HFFc6 (cell line): ENCODE measurements at regions not wholly inside any gene's neighbourhood (a gene's known extent, or its start where the extent isn't known, plus 50 kb on each side); places are given as distances from the start of the nearest gene placed in this dataset.

Source experiments
- DNase-seq: peaks from one replicate; pipeline ENCODE4 v3.0.0-alpha.2; 2018
- H3K27ac Mint-ChIP-seq: 2 replicates; pipeline ENCODE4 v1.8.0; 2020; ENCODE audit warnings: mild to moderate bottlenecking, mixed read lengths
- H3K27me3 Mint-ChIP-seq: 2 replicates; pipeline ENCODE4 v1.8.0; 2021; ENCODE audit warnings: mild to moderate bottlenecking, moderate library complexity, mixed read lengths; ENCODE audit not compliant: insufficient read depth
- H3K36me3 Mint-ChIP-seq: 2 replicates; pipeline ENCODE4 v1.8.0; 2021; ENCODE audit warnings: low read depth, mixed read lengths
- H3K4me1 Mint-ChIP-seq: 2 replicates; pipeline ENCODE4 v1.8.0; 2020; ENCODE audit warnings: low read depth, mixed read lengths
- H3K4me3 Mint-ChIP-seq: 2 replicates; pipeline ENCODE4 v1.8.0; 2020; ENCODE audit warnings: mild to moderate bottlenecking, moderate library complexity, mixed read lengths
- H3K9me3 Mint-ChIP-seq: 2 replicates; pipeline ENCODE4 v1.8.0; 2020; ENCODE audit warnings: mild to moderate bottlenecking, mixed read lengths
- CTCF ChIP-seq: fragments of 200-600 bp; sonication (generic); IDR thresholded peaks from 2 replicates; pipeline ENCODE4 v1.5.0; 2021; ENCODE audit warnings: antibody characterized with exemption, mild to moderate bottlenecking

- Mint-ChIP-seq H3K9me3 (peaks cover 9% of the 10 kb centered on the region; the same call in 1 of the 2 replicates), H3K4me1 (peaks cover 6% of the 10 kb centered on the region), H3K27me3 (peaks cover 11% of the 10 kb centered on the region), H3K36me3 (no peaks in the 10 kb centered on the region), H3K4me3 (peak overlapping the region; percentile 46; the same call in 1 of the 2 replicates), H3K27ac (no peak overlapping the region)
- TF ChIP-seq CTCF = no peak
- DNase-seq = no peak
Observed at GRCh38 chr13:26880735-26881134, 120.1 kb upstream of the GPR12 start.

DNA sequence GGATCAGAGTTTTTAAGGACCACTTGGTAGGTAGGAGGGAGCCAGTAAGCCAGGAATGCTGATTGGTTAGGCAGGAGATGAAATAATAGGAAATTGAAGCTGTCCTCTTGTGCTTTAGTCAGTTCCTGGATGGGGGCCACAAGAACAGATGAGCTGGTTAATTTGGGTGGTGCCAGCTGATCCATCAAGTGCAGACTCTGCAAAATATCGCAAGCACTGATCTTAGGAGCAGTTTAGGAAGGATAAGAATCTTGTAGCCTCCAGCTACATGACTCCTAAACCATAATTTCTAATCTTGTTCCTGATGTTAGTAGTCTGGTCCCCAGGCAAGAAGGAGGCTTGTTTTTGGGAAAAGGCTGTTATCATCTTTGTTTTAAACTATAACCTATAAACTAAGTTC is 117.9 kb upstream of the GPR12 start:
- no peak overlapping the region for H3K27ac Mint-ChIP-seq
- H3K4me1 Mint-ChIP-seq = peaks cover 6% of the 10 kb centered on the region

DNA sequence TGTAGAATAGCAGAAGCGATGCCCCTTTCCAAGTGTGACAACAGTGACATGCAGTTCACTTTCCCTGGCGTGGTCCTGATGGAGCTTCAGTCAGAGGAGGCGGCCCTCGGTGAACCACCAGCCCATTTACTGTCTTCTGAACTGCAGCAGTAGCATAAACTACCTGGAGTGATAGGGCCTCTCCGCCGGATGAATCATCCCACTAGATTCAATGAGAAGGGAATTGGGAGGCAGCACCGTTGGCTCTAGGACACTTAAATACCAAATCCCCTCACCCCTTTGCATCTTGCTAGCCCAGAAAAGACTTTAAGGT is 112.8 kb upstream of the GPR12 start:
- no peaks in the 10 kb centered on the region for H3K4me1 Mint-ChIP-seq
- peaks cover 9% of the 10 kb centered on the region for H3K27me3 Mint-ChIP-seq
- TF ChIP-seq CTCF = no peak
- no peak overlapping the region for H3K4me3 Mint-ChIP-seq
- H3K9me3 Mint-ChIP-seq = peaks cover 12% of the 10 kb centered on the region; the same call in 1 of the 2 replicates
- no peak for DNase-seq
- no peaks in the 10 kb centered on the region for H3K36me3 Mint-ChIP-seq
- H3K27ac Mint-ChIP-seq = no peak overlapping the region

More for the DNA sequence above, 117.9 kb upstream of the GPR12 start:
- DNase-seq = no peak
- no peak overlapping the region for H3K4me3 Mint-ChIP-seq
- H3K36me3 Mint-ChIP-seq = no peaks in the 10 kb centered on the region
- peaks cover 4% of the 10 kb centered on the region for H3K27me3 Mint-ChIP-seq
- no peak for TF ChIP-seq CTCF
- peaks cover 12% of the 10 kb centered on the region; the same call in 1 of the 2 replicates for H3K9me3 Mint-ChIP-seq

- H3K9me3 Mint-ChIP-seq = peaks cover 12% of the 10 kb centered on the region; the same call in 1 of the 2 replicates
- no peaks in the 10 kb centered on the region for H3K36me3 Mint-ChIP-seq
- H3K4me1 Mint-ChIP-seq = no peaks in the 10 kb centered on the region
- no peak overlapping the region for H3K4me3 Mint-ChIP-seq
- no peak overlapping the region for H3K27ac Mint-ChIP-seq
- H3K27me3 Mint-ChIP-seq = peaks cover 6% of the 10 kb centered on the region
- peak; percentile 24 for DNase-seq
- peak; percentile 91 for TF ChIP-seq CTCF
Observed at GRCh38 chr13:26872525-26873385, 112.2 kb upstream of the GPR12 start.

- H3K4me1 Mint-ChIP-seq = no peaks in the 10 kb centered on the region
- DNase-seq = no peak
- H3K4me3 Mint-ChIP-seq = no peak overlapping the region
- H3K9me3 Mint-ChIP-seq = no peaks in the 10 kb centered on the region
- H3K36me3 Mint-ChIP-seq = no peaks in the 10 kb centered on the region
- H3K27ac Mint-ChIP-seq = no peak overlapping the region
- peaks cover 6% of the 10 kb centered on the region; the same call in 1 of the 2 replicates for H3K27me3 Mint-ChIP-seq
- no peak for TF ChIP-seq CTCF
Observed at GRCh38 chr13:26867451-26868091, 107.0 kb upstream of the GPR12 start.
